Right lobe of liver (tissue), 6 donors: ENCODE measurements at regions not wholly inside any gene's neighbourhood (a gene's known extent, or its start where the extent isn't known, plus 50 kb on each side); places are given as distances from the start of the nearest gene placed in this dataset.

Experiments
- ATAC-seq, 4 donors: fragments of 200-7000 bp; cut with Tn5 transposase; one replicate each; pipeline ENCODE4 v1.9.1; 2020; ENCODE audit warnings: mild to moderate bottlenecking in 4 of 4, moderate library complexity in 4 of 4
- DNase-seq, 3 donors: peaks; one replicate each; pipeline ENCODE4 v3.0.0-alpha.2; 2020
- H3K27ac ChIP-seq, 3 donors: fragments of 200-600 bp; one replicate each; pipeline ENCODE4 v1.8.0; 2022
- H3K27me3 ChIP-seq, 2 donors: fragments of 200-600 bp; one replicate each; pipeline ENCODE4 v1.8.0; 2022
- H3K36me3 ChIP-seq, 4 donors: fragments of 200-600 bp; sonication (generic) in 1 of 4; one replicate each; pipeline versions ENCODE4 v1.5.1 to v1.8.0; 2017 to 2022; ENCODE audit warnings: control low read depth in 1 of 4
- H3K4me1 ChIP-seq, 4 donors: fragments of 200-600 bp; sonication (generic) in 1 of 4; one replicate each; pipeline versions ENCODE4 v1.5.1 to v1.8.0; 2017 to 2022; ENCODE audit warnings: control low read depth in 1 of 4
- H3K4me3 ChIP-seq, 3 donors: fragments of 200-600 bp; one replicate each; pipeline ENCODE4 v1.8.0; 2022
- H3K9me3 ChIP-seq, 4 donors: fragments of 200-600 bp; sonication (generic) in 1 of 4; one replicate each; pipeline versions ENCODE4 v1.5.1 to v1.8.0; 2017 to 2022; ENCODE audit warnings: control low read depth in 1 of 4
- CTCF ChIP-seq, 4 donors: fragments of 200-600 bp in 3 of 4; fragments of 450-650 bp in 1 of 4; IDR thresholded peaks; one replicate each; pipeline versions ENCODE4 v1.5.1 to v1.8.0; 2016 to 2022; ENCODE audit warnings: antibody characterized with exemption in 4 of 4, mild to moderate bottlenecking in 2 of 4
- POLR2A ChIP-seq: fragments of 450-650 bp; IDR thresholded peaks from one replicate; pipeline ENCODE4 v1.6.1; 2017; ENCODE audit warnings: antibody characterized with exemption, mild to moderate bottlenecking
- WGBS: methylation state at CpG from one replicate; pipeline ENCODE4 v1.1.6; 2018; ENCODE audit warnings: low coverage, low lambda C conversion rate; ENCODE audit not compliant: insufficient coverage; ENCODE audit errors: missing lambda C conversion rate; 5-methylcytosine and 5-hydroxymethylcytosine counted together
- intact Hi-C, 2 donors: fragments of 100-400 bp; cut with DNase I; formaldehyde crosslinking; loops; one replicate each; pipeline versions ENCODE4 v1.11.2 to v1.14.1; 2022
- donor health status: DM: no; HTN: yes; CAD: no.
- donor health status: DM: no; HTN: no; CAD: no.
- donor health status: DM: no; HTN: no; CAD: no.
- donor health status: DM: no; HTN: yes; CAD: no.
- donor health status: DM: no; HTN: yes; CAD: no.

- Histone ChIP-seq H3K36me3 (no peaks in the 10 kb centered on the region), H3K9me3 (no peaks in the 10 kb centered on the region), H3K4me1 (no peaks in the 10 kb centered on the region), H3K27me3 (no peaks in the 10 kb centered on the region), H3K4me3 (no peak overlapping the region), H3K27ac (no peak overlapping the region)
- WGBS: 66% methylated on average over 3 of the region's 3 CpGs
- no peak for DNase-seq
- intact Hi-C loops: no loop called here
- TF ChIP-seq POLR2A (no peak), CTCF (IDR thresholded peaks at IDR 0.05) (no peak)
- ATAC-seq: no peak
These were observed 568.2 kb upstream of the CCDC54 start for GRCh38 chr3:106809041-106809440.

GRCh38 chr3:106809623-106810299 lies 567.5 kb upstream of the CCDC54 start:
- intact Hi-C loops: no loop called here
- no peak for DNase-seq
- Histone ChIP-seq H3K9me3 (no peaks in the 10 kb centered on the region), H3K4me1 (no peaks in the 10 kb centered on the region), H3K27me3 (no peaks in the 10 kb centered on the region), H3K4me3 (no peak overlapping the region), H3K36me3 (no peaks in the 10 kb centered on the region), H3K27ac (no peak overlapping the region)
- TF ChIP-seq POLR2A: no peak
- TF ChIP-seq CTCF (IDR thresholded peaks at IDR 0.05): no peak
- no peak for ATAC-seq
- 50% methylated on average over 2 of the region's 2 CpGs for whole genome bisulfite sequencing

- WGBS: 59% methylated on average over 4 of the region's 4 CpGs
- TF ChIP-seq CTCF (IDR thresholded peaks at IDR 0.05) (no peak), POLR2A (no peak)
- no peak overlapping the region for H3K4me3 ChIP-seq
- no peaks in the 10 kb centered on the region for H3K27me3 ChIP-seq
- DNase-seq (no peak), ATAC-seq (no peak)
- H3K36me3 ChIP-seq: no peaks in the 10 kb centered on the region
- H3K27ac ChIP-seq: no peak overlapping the region
- intact Hi-C loops: no loop called here
- no peaks in the 10 kb centered on the region for H3K9me3 ChIP-seq
- H3K4me1 ChIP-seq: no peaks in the 10 kb centered on the region
These were observed 566.9 kb upstream of the CCDC54 start for GRCh38 chr3:106810300-106810875.

GRCh38 chr3:106811376-106811775 lies 565.9 kb upstream of the CCDC54 start:
- 38% methylated on average over 3 of the region's 3 CpGs for WGBS
- no peak for ATAC-seq

More at GRCh38 chr3:106811376-106811775, 565.9 kb upstream of the CCDC54 start:
- no peak overlapping the region for H3K27ac ChIP-seq
- H3K4me1 ChIP-seq: no peaks in the 10 kb centered on the region
- no peak for DNase-seq
- no peaks in the 10 kb centered on the region for H3K36me3 ChIP-seq
- H3K27me3 ChIP-seq: no peaks in the 10 kb centered on the region
- no peak overlapping the region for H3K4me3 ChIP-seq
- no peaks in the 10 kb centered on the region for H3K9me3 ChIP-seq
- no peak for TF ChIP-seq CTCF (IDR thresholded peaks at IDR 0.05)
- TF ChIP-seq POLR2A: no peak
- intact Hi-C loops: no loop called here
